ENCODE measurements at regions not wholly inside any gene's neighbourhood (a gene's known extent, or its start where the extent isn't known, plus 50 kb on each side); places are given as distances from the start of the nearest gene placed in this dataset.

DNA sequence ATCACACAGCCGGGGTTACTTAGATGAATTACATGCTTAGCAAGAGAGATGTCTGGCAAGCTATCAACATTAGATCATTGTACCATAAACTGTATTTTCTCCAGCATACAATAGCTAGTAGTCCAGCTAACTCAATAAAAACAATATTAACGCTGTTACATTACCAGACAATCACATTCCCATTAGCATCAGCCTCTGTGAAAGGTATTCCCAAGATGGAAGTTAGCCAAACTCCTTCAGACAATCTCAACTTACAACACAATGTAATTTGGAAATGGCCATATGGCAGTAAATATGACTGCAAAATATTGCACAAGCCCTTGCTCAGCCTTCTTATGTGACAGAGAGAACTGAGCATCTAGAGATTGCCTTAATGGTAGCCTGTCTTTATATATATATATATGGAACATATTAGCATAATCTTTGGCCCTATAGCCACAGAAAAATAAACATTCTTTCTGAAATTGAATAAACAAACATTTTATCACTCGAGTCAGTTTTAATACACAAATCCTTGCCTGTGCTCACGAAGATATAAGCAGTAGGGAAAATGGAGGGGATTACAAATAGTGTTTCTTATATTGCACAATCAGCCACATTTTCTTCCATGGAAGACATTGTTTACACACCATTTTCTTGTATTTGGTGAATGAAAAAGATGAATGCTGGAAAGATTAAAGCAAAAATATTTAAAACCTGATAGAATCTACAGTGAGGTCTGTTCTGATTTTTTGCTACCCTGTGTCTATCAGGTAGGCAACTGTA, 1060.5 kb downstream of the DIAPH3 start:
- peak; percentile 60 for DNase-seq (ENCODE audit: low spot score)

DNA sequence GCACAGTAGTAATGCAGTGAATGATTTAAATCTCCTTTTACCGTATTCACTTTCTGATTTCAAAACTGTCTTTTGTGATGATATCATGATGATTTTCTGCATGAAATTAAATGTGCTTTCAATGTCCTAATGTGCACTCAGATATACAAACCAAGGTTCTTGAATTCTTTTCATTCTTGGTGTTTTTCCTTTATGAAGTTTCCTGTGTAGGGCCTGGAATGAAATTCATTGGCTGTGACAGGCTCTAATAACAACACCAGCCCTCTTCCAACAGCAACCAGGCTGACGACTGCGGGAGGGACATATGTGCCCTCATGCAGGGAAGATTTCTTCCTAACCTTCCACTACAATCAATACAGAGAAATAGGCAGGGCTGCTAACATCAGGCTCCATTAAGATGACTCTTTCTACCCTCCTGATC, 1052.0 kb downstream of the DIAPH3 start:
- peak; percentile 18 for DNase-seq (ENCODE audit: low spot score)

DNA sequence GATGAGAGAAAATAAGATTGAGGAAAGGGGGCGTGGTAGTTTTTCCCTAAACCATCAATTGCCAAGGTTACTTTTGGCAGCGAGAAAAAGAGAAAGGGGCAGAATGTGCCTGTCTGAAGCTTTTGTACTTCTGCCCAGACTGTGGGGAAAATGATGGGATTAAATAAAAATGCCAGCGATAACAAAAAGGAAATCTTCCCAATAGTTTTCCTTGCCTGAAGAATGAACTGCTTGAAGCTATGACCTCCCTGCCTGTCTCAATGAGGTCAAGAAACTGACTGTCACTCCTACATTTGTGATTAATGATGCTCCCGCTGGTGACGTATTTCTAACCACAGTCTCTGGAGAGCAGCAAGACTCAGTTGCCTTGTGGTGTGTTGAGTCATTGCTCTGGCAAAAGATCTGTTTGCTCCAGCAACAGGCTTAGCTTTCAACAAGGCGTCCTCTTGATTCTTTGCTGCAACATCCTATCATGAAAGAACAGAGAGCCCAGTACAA, 1051.5 kb downstream of the DIAPH3 start:
- peak; percentile 33 for DNase-seq (ENCODE audit: low spot score)

DNA sequence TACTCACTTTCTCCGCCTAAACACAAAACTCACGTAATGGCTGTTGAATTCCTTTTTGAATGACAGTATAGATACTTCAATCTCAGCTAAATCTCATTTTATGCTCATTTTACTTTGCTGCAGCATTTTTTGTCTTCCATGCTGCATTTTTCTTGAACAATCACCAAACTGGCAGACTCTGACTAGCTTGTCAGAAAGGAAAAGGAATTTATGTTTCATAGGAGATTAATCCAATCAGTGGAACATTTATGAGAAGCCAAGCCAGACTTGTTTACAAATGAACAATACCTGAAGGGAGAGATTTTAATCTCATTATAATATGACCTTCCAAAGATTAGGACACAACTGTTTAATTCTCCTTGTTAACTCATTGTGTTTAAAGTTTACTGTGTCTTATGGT, 1044.3 kb downstream of the DIAPH3 start:
- DNase-seq (ENCODE audit: low spot score): no peak

DNA sequence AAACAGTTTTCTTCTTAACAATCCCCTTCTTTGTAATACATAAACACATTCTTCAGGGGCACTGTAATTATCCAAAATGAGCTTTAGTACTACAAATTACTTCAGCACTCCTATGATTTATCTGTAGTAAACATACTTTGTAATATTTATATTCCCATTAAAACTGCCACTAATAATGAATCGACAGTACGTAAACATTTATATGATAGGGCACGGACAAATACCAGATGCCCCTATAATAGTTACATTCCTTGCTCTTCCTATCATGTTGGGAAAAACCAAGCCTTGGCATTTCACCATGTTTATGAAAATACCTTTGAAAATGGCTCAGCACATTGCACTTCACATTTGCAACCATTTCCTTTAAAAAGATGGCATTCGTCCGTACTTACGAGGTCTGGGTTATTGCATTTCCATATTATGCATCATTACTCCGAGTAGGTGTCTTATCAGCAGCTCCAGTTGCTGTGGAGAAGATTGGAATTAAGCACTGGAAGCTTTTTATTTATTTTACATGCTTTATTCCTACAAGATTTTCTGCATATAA, 1043.4 kb downstream of the DIAPH3 start:
- no peak for DNase-seq (ENCODE audit: low spot score)

DNA sequence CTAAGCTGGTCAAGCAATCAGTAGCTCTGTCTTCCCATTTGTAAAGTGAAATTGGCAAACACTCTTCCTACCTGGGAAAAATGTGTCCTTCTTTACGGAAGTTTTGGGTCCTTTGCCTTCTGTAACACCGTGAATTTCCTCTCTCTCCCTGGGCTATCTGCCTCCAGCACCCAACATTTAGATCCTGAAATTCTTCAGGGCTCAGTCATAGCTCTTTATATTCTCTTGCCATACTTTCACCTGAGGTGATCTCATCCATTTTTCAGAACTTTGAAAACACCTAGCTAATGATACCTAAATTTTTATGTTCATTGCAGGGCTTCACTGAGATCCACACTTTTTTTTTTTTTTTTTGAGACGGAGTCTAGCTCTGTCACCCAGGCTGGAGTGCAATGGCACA, 1042.2 kb downstream of the DIAPH3 start:
- no peak for DNase-seq (ENCODE audit: low spot score)

DNA sequence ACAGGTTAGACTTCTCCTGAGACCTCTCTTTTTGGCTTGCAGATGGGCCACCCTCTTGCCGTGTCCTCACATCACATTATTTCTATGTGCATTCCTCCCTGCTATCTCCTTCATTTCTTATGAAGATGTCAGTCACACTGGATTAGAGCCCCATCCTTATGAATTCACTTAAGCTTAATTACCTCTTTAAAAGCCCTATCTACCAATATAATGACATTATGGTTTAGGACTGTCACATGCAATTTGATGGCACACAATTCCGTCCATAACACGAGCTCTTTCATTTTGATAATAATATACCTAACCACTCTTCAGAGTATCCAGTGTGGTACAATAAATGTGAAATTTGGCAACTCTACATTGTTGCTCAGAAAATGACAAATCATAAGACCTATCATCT, 1037.3 kb downstream of the DIAPH3 start:
- peak; percentile 91 for DNase-seq (ENCODE audit: low spot score)

DNA sequence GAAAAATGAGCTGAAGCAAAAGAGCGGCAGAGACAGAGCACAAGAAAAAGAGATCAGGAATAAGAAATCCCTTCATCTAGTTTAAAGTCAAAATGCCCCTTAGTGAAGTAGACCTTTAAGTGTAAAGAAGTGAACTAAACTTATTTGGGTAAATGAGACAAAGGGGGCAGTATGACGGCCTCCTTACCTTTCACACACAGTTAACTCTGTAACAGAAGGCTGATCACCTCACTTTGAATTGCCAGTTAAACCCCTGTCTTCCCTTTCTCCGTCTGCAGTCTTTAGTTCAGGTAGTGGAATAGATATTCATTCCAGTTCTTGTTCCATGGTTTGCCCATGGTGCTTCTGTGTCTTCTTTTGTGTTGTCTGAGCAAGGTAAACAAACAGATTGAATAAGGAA, 1029.8 kb downstream of the DIAPH3 start:
- no peak for DNase-seq (ENCODE audit: low spot score)

DNA sequence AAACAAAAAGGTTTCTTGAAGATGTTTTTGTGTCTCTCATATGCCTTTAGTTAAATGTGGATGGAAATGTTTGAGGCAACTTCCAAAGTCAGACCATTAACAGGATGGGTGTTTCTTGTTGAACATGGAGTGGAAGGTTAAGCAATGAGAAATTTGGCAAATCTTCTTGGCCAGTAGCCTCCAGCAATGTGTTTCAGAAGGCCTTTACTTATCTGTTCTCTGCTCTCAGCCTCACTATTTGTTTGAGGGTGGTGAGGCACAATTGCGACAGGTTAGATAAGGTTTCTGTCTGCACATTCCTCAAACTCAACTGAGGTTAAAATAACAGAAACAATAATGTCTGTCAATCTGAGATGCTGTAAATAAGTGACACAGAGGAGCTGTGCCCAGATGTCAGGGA, 1019.0 kb downstream of the DIAPH3 start:
- no peak for DNase-seq (ENCODE audit: low spot score)

DNA sequence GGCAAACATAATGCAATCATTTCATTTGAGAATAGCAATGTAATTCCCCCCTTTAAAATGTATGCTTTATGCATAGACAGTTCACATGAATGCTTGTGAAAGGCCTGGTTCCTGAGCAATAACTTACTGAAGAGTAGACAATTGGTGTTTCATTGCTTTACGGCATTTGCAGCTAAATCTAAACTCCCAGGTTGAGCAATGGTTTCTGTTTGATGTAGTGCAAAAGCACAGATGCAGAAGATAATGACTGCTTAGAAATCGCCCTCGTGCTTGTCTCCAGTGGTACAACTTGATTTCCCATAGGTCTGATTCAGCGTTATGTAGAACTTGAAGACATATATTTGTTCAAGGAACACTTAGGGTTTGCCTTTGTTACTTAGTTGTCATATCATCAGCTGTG, 1018.3 kb downstream of the DIAPH3 start:
- no peak for DNase-seq (ENCODE audit: low spot score)

DNA sequence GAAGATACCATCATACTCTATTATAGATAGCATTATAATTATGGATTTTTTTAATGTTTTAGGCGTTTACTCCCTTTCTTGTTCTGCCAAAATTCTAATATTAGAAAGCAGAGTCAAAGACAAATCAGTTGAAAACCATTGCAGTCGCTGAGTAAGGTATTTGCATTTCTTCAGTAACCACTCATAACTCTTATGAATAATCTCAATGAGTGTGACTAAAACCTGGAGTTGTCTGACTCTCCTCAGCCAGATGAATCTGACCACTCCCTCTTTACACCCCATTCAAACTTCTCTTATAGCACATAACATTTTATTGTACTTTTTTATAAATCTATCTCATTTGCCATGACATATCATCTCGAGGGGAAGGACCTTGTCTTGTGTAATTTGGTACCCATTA, 1006.5 kb downstream of the DIAPH3 start:
- DNase-seq (ENCODE audit: low spot score): no peak

DNA sequence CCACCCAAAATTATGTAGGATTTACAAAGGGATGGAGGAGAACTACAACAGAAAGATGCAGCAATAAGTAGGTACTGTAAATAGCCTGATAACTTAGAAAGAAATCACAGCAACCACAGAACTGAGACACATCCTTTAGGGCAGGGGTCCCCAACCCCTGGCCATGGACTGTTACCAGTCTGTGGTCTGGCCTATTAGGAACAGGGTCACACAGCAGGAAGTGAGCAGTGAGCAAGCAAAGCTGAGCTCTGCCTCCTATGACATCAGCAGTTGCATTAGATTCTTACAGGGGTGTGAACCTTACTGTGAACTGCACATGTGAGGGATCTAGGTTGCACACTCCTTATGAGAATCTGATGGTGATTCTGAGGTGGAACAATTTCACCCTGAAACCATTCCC, 997.6 kb downstream of the DIAPH3 start:
- no peak for DNase-seq (ENCODE audit: low spot score)

DNA sequence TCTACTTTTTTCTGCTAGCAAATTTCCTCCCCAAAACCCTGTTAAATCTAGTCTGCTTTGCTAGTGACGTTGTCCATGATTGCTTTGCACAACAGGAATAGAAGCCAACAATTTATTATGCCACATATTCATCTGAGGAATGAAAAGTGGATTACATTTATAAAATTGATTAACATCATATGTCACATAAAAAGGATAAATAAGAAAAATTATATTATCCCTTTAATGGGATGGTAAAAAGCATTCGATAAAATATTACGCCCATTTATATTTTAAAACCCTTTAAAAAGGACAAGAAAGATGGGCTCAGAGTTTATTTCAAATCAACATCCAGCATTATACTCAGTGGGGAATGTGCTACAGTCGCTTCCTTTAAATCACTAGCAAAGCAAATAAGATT, 991.7 kb downstream of the DIAPH3 start:
- DNase-seq (ENCODE audit: low spot score): no peak

DNA sequence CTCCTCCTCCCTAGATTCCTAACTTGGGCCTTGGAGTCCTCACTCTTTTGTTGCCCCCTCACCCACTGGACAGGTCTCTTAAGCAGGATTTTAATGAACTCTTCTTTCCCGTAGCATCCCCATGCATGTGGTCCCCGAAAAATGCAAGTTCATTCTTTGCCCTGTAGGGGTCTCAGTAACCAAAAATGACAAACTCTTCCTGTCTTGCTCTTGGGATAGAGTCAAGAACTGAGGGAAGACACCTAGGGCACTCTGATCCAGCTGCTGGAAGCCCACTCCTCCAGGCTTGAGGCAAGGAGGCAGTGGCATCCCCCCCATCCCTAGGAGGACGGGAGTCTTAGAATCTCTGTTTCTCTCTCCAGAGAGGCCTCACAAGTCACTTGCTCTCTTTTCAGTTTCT, 987.0 kb downstream of the DIAPH3 start:
- DNase-seq (ENCODE audit: low spot score): no peak

DNA sequence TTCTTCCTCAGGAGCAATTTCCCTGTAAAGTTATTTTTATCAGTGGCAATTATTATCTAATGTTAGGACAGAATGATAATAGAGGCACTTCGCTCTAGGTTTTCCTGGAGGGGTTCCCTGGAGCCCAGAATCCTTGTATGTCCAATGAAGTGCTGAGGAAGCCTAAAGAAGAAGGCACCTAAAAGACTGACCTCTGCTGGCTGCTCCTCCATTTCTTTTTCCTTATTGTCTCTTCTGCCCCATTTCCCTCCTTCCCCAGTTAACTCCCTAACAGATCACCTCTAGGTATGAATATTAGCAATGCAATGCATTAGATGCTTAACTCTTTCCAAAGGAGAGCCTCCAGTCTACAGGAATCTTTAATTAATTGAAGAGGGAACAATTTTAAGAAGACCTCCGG, 985.4 kb downstream of the DIAPH3 start:
- DNase-seq (ENCODE audit: low spot score): no peak

DNA sequence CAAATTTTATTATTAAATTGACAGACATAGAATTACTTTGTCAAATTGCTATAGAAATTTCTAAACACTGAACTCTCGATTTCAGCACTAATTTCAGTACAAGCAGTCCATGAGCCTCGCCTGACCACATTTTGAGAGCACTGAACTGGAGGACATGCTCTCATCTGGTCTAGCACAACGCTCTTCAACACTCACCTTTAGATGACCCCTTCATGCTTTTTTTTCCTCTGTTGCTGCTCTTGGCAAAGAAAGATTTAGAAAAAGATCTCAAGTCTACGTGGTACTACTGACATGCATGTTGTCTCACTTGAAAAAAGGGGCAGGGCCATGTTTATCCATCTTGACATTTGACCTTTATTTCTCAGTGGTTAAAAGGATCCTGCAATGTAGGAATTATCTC, 981.5 kb downstream of the DIAPH3 start:
- DNase-seq (ENCODE audit: low spot score): peak; percentile 61

DNA sequence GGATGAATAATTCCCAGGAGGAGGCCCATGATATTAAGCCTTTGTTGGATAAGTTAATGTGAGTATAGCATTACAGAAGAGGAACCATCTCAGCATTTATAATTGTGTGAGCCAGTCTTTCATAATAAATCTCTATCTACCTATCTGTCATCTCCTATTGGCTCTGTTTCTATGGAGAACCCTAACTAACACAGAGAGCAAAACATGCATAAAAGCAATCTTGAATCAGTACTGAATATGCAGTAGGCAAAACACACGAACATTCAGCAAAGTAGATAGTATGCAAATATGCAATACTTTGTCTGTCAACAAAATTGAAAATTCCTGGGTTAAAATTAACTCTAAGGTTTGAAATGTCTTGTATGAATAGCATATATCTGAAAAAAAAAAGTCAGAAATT, 966.3 kb downstream of the DIAPH3 start:
- peak; percentile 26 for DNase-seq (ENCODE audit: low spot score)

DNA sequence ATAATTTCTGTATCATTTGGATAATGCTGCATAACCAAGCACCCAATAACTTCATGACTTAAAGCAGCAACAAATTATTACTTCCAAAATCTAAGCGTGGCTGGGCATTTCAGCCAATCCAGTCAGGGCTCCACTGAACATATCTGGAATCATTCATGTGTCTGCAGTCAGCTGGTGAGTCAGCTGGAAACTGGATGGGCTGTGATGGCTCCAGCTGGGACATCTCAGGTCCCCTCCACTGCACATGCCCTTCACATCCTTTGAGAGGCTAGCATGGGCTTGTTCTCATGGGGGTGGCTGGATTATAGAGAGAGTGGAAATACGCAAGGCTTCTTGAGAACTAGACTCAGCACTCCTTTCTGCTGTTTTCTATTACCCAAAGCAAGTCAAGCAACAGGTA, 961.9 kb downstream of the DIAPH3 start:
- DNase-seq (ENCODE audit: low spot score): peak; percentile 60

DNA sequence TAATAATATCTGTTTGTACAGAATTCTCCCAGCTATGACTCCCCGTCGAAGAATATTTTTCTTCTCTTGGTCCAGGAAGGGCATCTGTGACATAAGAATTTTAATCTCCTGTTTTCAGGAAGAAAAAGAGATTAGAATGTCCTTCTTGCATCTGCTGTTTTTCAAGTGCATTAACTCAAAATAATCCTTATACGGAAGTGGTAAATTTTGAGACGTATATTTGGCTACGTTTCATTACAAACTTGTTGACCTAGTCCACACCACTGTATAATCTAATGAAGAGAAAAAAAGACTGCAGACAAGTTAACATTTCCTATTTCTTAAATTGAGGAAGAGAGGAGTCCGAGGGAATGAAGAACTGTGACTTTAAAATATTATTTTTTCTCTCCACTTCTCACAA, 959.9 kb downstream of the DIAPH3 start:
- no peak for DNase-seq (ENCODE audit: low spot score)

DNA sequence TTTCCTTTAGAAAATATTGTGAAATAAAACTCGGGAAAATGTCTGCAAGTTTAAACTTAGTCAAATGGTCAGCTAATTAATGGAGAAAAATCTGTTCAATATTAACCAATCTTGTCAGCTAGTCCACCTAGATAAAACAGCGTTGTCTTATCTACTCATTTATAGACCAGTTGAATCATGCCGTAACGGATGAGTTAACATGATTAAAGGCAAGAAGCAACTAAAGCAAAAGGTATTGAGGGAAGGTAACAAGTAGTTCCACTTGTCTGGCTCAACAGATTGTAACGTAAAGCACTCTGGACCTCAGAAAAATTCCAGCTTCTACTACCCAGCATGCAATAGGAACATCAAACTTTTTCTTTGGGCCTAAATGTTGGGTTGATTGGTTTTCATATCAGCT, 958.2 kb downstream of the DIAPH3 start:
- no peak for DNase-seq (ENCODE audit: low spot score)

DNA sequence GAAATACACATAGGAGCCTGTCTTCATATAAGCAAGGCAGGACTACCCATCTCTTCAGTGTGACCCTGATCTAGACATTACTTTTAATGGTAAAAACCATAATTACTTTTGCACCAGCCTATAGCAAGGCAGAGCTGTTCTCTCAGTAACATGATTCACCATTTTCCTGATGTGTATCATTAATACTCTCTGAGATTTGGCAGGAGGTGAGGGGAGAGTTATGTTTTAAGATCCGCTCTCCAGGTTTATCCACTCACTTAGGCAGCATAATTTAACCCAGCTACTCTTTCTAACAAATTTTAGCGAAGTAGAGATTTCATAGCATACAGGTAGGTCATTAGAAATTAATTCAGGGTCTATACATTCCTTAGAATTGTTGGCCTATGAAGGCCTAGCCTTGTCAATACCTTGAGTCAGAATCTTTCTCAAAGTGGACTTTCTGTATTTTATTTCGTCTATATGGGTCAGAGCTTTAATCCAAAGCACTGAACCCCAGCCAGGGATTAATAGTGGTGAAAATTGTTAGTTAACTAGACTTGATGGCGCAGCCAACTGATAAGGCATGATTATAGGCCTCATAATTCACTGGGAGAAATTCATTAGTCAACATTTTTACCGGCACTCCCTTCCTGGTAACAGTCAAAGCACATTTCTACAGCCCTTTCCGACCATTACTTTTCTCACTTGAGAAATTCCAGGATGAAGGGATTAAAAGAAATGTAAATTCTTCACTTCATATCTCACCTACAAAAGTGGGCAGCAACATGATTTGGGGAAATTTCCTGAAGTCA, 955.1 kb downstream of the DIAPH3 start:
- DNase-seq (ENCODE audit: low spot score): no peak

DNA sequence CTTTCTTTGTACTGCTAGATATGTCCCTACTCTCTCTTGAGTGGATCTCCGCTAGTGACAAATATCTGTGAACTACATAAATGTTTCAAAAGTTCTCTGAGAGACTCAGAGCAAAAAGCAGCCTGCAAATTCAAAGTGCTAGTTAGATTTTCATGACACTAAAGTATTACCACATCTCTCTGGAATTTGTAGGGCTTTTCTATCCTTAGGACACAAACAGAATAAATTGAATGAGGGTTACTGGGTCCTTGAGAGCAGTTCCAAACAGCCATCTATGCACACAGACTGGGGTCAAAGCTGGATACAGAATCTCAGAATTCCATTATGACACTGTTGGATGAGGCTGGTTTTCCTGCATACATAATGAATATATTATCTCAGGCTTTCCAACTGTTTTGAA, 953.2 kb downstream of the DIAPH3 start:
- no peak for DNase-seq (ENCODE audit: low spot score)

DNA sequence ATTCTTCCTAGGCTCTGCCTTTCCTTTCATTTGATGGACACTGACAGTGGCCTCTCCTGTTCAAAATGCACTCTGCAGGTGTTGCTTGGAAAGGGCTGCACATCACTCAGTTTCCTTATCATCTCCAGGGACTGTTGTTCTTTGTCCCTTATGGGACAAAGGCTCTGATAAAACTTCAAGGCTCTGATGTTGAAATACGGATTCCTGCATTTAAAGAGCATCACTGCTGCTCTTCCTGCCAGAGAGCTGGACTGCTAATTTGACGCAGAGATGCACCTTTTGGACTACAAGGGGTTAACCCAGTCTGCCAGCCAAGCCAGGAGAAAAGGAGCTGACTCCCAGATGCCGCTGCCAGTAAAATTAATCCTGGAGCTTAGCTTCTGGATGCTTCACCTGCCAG, 952.1 kb downstream of the DIAPH3 start:
- DNase-seq (ENCODE audit: low spot score): peak; percentile 22

Measured in SK-N-DZ (cell line).